SJSA1 (cell line): ENCODE measurements at regions not wholly inside any gene's neighbourhood (a gene's known extent, or its start where the extent isn't known, plus 50 kb on each side); places are given as distances from the start of the nearest gene placed in this dataset.

ENCODE experiments used
- DNase-seq, 2 experiments: peaks; one replicate each; pipeline ENCODE4 v3.0.0-alpha.2; 2015 to 2020; ENCODE audit warnings: low spot score in 2 of 2, low read depth in 1 of 2
- H3K27ac ChIP-seq: fragments of 250-450 bp; sonication (Bioruptor Pico); 2 replicates; pipeline ENCODE4 v1.5.1; 2020; ENCODE audit warnings: mild to moderate bottlenecking, moderate library complexity
- H3K27me3 ChIP-seq: fragments of 250-450 bp; sonication (Bioruptor Pico); replicated peaks from 2 replicates; pipeline ENCODE4 v1.5.1; 2020; ENCODE audit warnings: mild to moderate bottlenecking, moderate library complexity
- H3K36me3 ChIP-seq: fragments of 250-450 bp; sonication (Bioruptor Pico); 2 replicates; pipeline ENCODE4 v1.5.1; 2020; ENCODE audit warnings: mild to moderate bottlenecking
- H3K4me1 ChIP-seq: fragments of 250-450 bp; sonication (Bioruptor Pico); replicated peaks from 2 replicates; pipeline ENCODE4 v1.6.1; 2021; ENCODE audit warnings: mild to moderate bottlenecking
- H3K4me3 ChIP-seq: fragments of 250-450 bp; sonication (Bioruptor Pico); 2 replicates; pipeline ENCODE4 v1.5.1; 2020; ENCODE audit warnings: mild to moderate bottlenecking
- H3K9me3 ChIP-seq: fragments of 250-450 bp; sonication (Bioruptor Pico); replicated peaks from 2 replicates; pipeline ENCODE4 v1.5.1; 2020; ENCODE audit warnings: mild to moderate bottlenecking

DNA sequence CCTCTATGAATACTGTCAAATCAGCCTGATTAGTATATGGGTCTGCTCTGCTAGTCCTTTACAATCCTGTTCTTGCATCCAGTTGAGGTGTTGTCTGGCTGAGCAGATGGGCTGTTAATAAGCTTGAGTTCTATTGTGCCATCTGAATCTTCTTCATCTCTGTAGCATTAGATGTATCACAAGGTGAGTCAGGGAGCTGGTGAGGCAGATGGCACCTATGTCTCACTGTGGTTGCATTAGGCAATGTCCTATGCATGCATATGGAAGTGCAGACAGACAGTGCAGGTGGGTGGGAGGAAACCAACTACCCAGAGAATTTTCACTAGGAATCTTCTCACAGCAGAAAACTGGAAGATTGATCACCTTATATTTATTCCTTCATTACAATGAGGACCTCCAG lies 165.7 kb upstream of the STXBP6 start:
- Histone ChIP-seq H3K36me3 (no peaks in the 10 kb centered on the region), H3K4me1 (no peaks in the 10 kb centered on the region), H3K27ac (no peak overlapping the region), H3K27me3 (no peaks in the 10 kb centered on the region), H3K9me3 (no peaks in the 10 kb centered on the region), H3K4me3 (no peak overlapping the region)
- DNase-seq, result no peak

DNA sequence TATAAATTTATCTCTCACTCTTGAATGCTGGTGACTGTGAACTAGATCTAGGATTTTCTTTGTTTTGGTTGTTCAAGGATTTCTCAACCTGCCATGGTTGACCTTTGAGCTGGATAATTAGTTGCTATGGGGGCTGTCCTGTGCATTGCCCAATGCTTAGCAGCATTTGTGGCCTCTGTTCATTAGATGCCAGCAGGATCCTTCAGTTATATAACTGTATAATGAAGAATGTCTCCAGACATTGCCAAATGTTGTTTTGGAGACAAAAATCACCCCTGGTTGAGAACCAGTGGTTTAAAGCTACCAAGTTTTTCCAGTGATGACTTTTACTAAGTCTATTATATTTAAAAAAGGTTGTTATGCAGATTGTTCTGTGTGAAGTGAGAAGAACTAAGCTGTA lies 147.9 kb upstream of the STXBP6 start:
- Histone ChIP-seq H3K27me3 (no peaks in the 10 kb centered on the region), H3K9me3 (no peaks in the 10 kb centered on the region), H3K4me1 (no peaks in the 10 kb centered on the region), H3K27ac (no peak overlapping the region), H3K4me3 (no peak overlapping the region), H3K36me3 (no peaks in the 10 kb centered on the region)
- no peak for DNase-seq

DNA sequence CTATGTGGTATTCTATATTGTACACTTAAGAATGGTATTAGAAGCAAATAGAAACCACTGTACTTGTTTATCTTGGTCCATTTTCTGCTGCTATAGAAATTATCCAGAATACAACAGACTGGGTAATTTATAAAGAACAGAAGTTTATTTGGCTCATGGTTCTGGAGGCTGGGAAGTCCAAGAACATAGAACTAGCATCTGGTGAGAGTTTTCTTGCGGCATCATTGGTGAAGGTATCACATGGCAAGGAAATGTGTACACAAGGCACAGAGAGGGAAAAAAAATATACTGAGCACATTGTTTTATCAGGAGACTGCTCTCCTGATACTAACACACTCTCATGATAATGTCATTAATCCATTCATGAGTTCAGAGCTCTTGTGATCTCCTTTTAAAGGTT lies 130.3 kb upstream of the STXBP6 start:
- H3K4me3 ChIP-seq, result no peak overlapping the region
- no peaks in the 10 kb centered on the region for H3K9me3 ChIP-seq
- no peaks in the 10 kb centered on the region for H3K27me3 ChIP-seq
- no peak overlapping the region for H3K27ac ChIP-seq
- H3K36me3 ChIP-seq, result no peaks in the 10 kb centered on the region
- no peak for DNase-seq
- H3K4me1 ChIP-seq, result no peaks in the 10 kb centered on the region

DNA sequence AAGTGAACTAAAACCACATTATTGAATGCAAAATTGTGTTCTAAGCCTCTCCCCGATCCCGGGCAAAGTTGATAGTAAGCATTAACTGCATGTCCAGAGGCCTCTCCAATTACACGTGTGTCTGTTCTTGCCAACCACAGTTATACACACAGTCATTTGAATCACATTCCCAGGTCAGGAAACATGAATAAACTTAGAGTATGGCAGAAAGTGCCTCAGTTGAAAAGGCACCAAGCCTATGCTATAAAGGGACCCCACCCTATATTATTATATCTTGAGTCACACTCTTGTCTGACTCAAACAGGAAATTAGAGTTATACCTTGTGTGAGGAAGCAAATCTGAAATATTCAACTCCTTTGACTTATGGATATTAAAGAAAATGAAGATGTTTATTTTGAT lies 128.3 kb upstream of the STXBP6 start:
- Histone ChIP-seq H3K9me3 (no peaks in the 10 kb centered on the region), H3K27me3 (no peaks in the 10 kb centered on the region)
- no peak for DNase-seq

DNA sequence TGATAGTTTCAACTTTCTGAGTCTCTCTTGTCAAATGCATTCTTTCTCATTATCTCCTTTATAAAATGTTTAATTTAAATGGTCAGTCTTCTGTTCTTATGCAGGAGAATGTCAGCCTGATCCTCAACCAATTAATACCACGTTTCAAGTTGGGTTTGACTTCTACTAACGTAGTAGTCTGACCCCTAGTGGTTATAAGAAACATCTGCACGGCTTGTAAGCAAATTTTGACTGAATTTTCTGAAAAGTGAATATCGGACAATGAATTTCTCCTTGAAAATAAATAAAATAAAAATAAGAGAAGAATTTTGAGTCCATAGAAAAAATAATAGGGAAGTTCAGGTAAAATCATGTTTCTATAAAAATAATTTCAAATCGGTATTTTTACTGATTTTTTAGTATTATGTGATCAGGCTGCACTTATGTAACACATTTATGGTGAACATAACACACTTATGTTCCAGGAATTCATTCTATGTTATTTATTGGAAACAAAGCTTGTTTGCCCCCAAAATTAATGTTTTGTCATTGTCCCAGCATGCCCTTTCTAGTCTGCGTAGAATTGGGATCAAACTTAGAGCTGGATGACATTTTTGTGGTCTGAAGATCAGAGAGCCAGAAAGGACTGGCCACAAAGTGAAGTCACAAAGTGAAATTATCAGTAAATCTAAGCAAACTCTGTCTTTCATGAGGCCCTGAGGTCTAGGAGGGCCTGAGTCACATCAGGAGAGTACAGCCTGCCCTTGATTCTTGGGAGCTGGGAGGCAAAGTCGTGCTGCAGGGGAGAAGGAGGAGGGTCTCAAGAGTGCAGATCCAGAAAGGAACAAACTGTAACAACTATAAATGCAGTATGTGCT lies 101.2 kb upstream of the STXBP6 start:
- no peaks in the 10 kb centered on the region for H3K27me3 ChIP-seq
- H3K4me3 ChIP-seq, result no peak overlapping the region
- no peaks in the 10 kb centered on the region for H3K36me3 ChIP-seq
- no peaks in the 10 kb centered on the region for H3K4me1 ChIP-seq
- no peaks in the 10 kb centered on the region for H3K9me3 ChIP-seq
- DNase-seq, result peak in 1 of 2 experiments; percentile 10
- H3K27ac ChIP-seq, result no peak overlapping the region

More for the DNA sequence above, 128.3 kb upstream of the STXBP6 start:
- no peak overlapping the region for H3K27ac ChIP-seq
- H3K4me1 ChIP-seq, result no peaks in the 10 kb centered on the region
- H3K36me3 ChIP-seq, result no peaks in the 10 kb centered on the region
- no peak overlapping the region for H3K4me3 ChIP-seq

DNA sequence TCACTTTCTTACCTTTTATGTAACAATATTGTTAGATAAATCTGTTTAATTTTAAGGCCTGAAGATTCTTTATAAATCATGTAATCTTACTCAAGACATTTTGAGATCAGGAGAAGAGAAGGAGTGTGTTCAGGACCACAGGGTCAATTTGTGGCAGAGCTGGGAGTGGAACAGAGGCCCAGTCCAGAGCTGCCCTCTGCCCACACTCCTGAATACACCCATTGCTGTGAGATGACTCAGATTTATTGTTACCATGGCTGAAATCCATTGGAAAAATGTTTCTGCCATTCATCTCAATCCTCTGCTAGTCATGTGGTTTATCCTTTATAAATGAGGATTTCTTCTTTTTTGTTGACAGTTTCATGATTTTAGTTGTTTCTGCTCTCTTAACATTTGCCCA lies 100.5 kb upstream of the STXBP6 start:
- Histone ChIP-seq H3K9me3 (no peaks in the 10 kb centered on the region), H3K36me3 (no peaks in the 10 kb centered on the region), H3K4me1 (no peaks in the 10 kb centered on the region), H3K27me3 (no peaks in the 10 kb centered on the region), H3K27ac (no peak overlapping the region), H3K4me3 (no peak overlapping the region)
- no peak for DNase-seq

DNA sequence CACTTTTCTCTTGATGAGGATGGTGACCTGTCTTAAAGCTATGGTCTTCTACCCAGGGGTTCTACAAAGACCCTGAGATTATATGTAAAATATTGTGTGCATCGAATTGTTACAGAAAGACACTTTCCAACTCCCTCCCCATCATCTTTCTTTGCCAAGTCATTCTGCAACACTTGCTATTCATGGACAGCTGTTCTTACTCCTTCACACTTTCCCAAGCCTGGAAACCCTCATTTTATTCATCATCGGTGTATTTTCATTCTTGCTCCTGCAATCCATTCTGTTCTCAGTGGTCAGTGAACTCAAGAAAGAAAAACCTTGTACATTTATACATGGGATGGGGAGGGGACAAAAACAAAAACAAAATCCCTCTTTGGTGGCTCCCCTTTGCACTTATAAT lies 90.5 kb upstream of the STXBP6 start:
- no peak overlapping the region for H3K27ac ChIP-seq

DNA sequence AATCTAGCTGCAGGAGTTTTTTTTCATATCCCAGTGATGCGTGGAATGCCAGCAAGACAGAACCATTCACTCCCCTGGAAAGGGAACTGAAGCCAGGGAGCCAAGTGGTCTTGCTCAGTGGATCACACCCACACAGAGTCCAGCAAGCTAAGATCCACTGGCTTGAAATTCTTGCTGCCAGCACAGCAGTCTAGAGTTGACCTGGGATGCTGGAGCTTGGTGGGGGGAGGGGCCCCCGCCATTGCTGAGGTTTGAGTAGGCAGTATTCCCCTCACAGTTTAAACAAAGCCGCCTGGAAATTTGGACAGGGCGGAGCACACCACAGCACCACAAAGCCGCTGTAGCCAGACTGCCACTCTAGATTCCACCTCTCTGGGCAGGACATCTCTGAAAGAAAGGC lies 86.9 kb upstream of the STXBP6 start:
- no peaks in the 10 kb centered on the region for H3K9me3 ChIP-seq
- no peaks in the 10 kb centered on the region for H3K4me1 ChIP-seq
- H3K4me3 ChIP-seq, result no peak overlapping the region
- no peak overlapping the region for H3K27ac ChIP-seq
- no peak for DNase-seq
- H3K36me3 ChIP-seq, result no peaks in the 10 kb centered on the region
- H3K27me3 ChIP-seq, result no peaks in the 10 kb centered on the region

More for the DNA sequence above, 90.5 kb upstream of the STXBP6 start:
- DNase-seq, result no peak
- H3K4me3 ChIP-seq, result no peak overlapping the region
- H3K27me3 ChIP-seq, result no peaks in the 10 kb centered on the region
- no peaks in the 10 kb centered on the region for H3K4me1 ChIP-seq
- H3K36me3 ChIP-seq, result no peaks in the 10 kb centered on the region
- H3K9me3 ChIP-seq, result no peaks in the 10 kb centered on the region

DNA sequence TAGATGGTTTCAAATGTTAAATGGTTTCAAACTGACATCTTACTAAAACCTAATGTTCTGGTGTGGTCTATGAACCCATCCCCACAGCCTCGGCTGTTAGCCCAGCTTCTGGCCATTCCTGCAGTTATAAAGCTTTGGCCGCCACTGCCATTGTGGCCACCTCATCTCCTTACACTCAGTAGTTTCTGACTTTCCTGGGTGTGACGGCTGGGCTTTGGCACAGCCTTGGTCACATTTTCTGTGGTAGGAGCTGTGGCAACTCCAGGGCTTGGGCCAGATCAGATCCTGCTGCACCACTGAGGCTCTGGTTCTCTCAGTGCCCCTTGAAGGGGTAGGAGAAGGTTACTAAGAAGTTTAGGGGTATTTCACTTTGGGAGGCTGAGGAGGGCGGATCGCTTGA lies 84.2 kb upstream of the STXBP6 start:
- no peaks in the 10 kb centered on the region for H3K4me1 ChIP-seq
- no peaks in the 10 kb centered on the region for H3K9me3 ChIP-seq
- no peak overlapping the region for H3K27ac ChIP-seq
- no peaks in the 10 kb centered on the region for H3K27me3 ChIP-seq
- no peak overlapping the region for H3K4me3 ChIP-seq
- no peaks in the 10 kb centered on the region for H3K36me3 ChIP-seq
- no peak for DNase-seq

DNA sequence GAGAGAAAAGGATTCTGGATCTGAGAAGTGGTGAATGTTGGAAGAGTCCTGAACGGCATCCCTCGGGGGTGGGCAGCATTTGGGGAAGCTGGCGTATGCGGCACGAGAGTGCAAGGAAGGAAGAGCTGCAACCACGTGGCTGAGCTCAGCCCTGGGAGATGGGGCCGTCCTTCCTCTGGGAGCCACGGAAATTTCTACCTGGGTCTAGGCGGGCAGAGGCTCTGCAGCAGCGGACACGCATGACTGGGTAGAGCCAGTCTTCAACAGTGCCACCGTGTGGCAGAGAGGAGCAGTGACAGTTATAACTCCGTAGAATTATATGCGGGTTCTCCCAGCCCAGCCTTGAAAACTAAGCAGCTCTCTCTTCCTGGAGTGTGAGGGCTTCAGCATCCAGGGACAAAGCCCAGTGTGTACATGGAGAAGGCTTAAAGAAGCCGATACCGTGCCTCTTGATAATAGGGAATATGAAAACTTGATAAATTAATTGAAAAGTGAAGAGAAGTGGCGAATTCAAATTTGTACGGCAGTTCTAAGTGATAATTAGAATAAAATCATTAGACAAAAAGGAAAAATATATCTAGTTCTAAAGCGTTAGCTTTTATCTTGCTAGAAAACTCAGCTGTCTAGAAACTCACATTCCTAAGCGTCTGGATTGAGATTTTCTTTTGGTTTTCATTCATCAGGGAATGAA lies 82.9 kb upstream of the STXBP6 start:
- Histone ChIP-seq H3K4me3 (no peak overlapping the region), H3K36me3 (no peaks in the 10 kb centered on the region), H3K4me1 (no peaks in the 10 kb centered on the region), H3K9me3 (no peaks in the 10 kb centered on the region), H3K27me3 (no peaks in the 10 kb centered on the region), H3K27ac (no peak overlapping the region)
- peak in 1 of 2 experiments; percentile 12 for DNase-seq

DNA sequence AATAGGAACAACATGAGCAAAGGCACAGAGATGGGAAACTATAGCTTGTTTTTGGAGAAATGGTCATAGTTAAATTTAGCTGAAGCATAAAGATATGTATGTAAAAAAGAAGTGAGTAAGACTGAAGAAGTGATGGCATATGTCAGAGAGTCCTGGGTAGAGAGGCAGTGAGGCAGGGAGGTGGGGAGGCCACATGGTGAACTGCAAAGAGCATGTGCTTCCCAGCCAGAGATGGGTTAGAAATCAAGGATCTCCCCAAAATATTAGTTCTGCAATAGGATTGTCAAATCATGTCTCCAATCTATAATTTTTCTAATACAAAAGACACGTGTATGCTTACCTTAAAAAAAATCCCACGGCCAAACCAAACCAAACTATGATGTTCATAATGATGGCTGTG lies 82.1 kb upstream of the STXBP6 start:
- Histone ChIP-seq H3K4me3 (no peak overlapping the region), H3K9me3 (no peaks in the 10 kb centered on the region), H3K36me3 (no peaks in the 10 kb centered on the region), H3K27ac (no peak overlapping the region), H3K27me3 (no peaks in the 10 kb centered on the region), H3K4me1 (no peaks in the 10 kb centered on the region)
- DNase-seq, result no peak

DNA sequence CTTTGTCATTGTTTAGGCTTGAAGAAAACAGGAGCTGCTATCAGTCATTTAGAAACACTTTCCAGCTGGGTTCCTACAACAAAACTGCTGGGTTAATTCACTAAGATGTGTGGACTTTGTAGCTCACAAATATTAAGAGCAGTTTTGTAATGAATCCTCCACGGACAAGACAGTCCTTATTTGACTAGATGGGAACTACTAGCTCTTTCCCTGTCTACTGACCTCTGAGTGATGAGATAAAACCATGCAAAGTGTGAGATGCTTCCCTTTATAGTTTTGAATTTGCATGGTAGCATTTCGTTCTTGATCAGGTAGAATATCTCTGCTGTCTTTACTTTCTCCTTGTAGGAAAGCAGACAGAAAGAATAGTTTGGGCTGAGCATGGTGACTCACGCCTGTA lies 72.9 kb upstream of the STXBP6 start:
- Histone ChIP-seq H3K4me1 (no peaks in the 10 kb centered on the region), H3K9me3 (no peaks in the 10 kb centered on the region), H3K4me3 (no peak overlapping the region), H3K27me3 (no peaks in the 10 kb centered on the region), H3K36me3 (no peaks in the 10 kb centered on the region), H3K27ac (no peak overlapping the region)
- DNase-seq, result no peak

DNA sequence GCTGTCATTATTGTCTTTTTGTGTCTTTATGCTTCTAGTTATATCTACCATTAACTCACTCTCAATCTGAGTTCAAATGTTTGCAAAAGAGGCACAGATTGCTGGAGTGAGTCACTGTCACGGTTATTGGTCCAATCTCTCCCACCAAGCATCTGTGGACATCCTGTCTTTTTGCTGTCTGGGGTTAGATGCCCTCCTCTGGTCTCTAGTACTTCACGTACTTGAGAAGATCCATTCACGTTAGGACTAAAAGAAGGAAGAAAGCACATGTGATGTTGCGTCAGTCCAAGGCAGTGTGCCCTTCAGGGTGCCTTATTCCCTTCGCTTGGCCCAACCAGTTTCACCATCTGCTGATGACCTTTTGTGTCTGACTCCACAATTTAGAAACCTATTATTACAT lies 72.3 kb upstream of the STXBP6 start:
- no peak overlapping the region for H3K4me3 ChIP-seq
- no peak for DNase-seq
- H3K4me1 ChIP-seq, result no peaks in the 10 kb centered on the region
- H3K9me3 ChIP-seq, result no peaks in the 10 kb centered on the region
- H3K27me3 ChIP-seq, result no peaks in the 10 kb centered on the region
- H3K36me3 ChIP-seq, result no peaks in the 10 kb centered on the region
- H3K27ac ChIP-seq, result no peak overlapping the region

DNA sequence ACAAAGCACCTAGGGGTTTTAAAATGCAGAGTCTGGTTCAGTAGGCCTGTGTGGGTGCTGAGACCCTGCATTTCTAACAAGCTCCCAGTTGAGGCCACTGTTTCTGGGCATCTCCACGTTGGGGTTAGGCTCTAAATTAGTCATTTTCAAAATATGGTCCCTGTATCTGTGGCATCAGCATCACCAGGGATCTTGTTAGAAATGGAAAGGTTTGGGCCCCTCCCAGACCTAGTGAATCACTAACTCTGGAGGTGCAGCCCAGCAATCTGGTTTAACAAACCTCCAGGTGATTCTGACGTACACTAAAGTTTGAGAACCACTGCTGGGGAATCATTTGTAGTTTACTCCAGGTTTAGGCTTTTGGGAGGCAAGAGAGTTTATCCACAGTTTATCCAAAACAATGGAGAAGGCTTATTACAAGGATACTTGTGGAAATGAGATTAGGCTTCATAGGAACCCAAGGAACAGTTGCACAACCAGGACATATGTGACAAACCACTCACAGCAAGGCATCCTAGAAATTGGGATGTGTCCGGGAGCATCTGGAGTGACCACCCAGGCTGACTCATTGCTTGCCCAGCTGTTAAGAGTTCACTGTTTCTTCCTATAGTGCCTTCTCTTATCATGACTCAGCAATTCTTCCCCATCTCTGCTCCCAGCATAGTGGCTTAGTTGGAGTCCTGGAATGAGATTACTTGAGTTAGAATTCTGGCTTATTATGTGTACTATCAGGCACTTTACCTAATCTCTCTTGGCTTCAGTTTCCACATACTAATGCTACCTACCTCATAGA lies 71.6 kb upstream of the STXBP6 start:
- no peaks in the 10 kb centered on the region for H3K36me3 ChIP-seq
- no peak overlapping the region for H3K27ac ChIP-seq
- DNase-seq, result no peak
- no peak overlapping the region for H3K4me3 ChIP-seq
- H3K9me3 ChIP-seq, result no peaks in the 10 kb centered on the region
- no peaks in the 10 kb centered on the region for H3K27me3 ChIP-seq
- H3K4me1 ChIP-seq, result no peaks in the 10 kb centered on the region
